ENCODE measurements at regions not wholly inside any gene's neighbourhood (a gene's known extent, or its start where the extent isn't known, plus 50 kb on each side); places are given as distances from the start of the nearest gene placed in this dataset.

DNA sequence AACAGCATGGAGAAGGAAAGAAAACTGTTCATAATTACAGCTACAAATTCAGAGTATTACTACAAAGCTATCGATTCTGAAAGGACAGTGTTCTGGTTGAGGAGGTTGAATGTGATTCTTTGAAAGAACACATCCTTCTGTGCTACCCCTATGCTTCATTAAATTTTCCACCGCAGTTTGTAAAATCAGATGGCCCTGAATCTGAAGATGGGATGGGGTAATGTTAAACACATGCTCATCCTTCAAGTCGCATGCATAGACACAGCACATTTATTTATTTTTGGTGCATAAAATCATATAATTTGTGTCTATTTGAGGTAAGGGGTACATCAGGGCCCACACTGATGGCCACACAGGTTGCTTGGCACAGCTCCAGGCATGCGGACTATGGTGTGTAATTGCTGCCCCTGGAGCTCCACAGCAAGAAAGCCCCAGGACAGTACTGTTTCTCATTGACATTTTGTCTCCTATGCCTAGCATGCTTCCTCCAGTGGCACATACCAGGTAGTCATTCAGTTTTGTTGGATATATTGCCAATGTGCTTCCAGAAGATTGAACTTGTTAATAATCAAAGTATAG lies 238.8 kb upstream of the TANK start:
- no peak for DNase-seq

DNA sequence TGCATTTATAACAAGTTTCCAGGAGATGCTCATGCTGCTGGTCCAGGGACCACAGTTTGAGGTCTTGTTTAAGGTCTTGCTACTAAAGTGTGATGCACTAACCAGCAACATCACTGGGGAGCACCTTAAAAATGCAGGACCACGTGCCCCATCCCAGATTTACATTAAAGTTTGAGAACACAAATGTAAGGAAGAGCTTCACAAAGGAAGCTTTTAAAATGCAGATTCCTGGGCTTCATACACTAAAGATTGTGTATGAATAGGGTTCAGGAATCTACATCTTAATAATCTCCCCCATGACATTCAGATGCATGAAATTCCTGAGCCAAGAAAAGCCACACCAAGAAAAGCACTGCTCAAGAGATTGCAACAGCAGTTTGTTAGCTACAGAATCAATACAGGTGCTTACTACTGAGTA lies 235.3 kb upstream of the TANK start:
- DNase-seq, result no peak

DNA sequence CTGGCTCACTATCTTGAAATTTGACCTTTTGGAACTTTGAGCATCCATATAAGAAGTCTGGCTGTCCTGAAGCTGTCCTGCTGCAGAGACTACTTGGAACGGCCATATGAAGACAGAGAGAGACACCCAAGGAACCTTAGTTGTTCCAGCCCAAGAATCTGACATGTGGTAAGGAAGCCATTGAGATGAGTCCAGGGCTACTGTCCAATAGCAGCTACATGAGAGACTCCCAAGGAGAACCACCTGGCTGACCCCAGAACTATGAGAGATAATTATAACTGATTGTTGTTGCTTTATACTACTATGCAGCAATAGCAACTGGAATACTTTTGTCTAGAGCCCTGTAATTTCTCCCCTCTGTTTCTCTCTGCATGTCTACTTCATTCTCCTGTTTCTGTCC lies 234.3 kb upstream of the TANK start:
- DNase-seq, result no peak

DNA sequence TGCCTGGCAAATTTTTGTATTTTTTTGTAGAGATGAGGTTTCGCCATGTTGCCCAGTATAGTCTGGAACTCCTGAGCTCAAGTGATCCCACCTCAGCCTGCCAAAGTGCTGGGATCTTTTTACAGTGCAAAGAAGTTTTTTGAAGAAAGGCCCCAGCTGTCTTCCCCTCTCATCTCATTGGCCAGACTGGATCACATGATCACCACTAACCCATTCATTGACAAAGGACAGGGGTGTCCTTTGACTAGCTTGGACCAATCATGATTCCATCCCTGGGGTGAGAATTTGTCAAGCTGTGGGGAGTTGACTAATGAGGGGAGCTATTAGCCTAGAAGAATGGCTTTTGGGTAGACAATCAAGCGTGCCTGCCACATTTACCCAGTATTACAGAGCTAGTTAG lies 232.9 kb upstream of the TANK start:
- DNase-seq, result no peak

DNA sequence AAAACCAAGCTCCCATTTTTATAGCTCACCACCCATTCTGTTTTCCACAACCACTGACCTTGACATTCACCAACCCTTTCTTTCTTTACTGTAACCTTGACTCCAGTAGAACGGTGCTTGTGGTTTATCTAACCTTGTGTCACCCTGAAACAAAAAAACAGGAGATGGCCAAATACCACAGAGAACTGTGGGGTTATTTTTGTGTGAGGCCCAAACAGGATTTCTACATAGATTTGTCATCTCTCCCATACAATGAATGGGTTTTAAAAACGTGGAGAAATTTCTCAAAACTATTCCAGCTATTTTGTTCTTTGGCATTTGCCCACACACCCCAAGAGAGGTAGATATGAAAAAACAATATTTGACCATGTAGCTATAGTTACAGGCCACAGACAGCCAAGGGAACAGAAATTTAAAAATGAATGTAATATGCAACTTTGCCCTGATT lies 231.3 kb upstream of the TANK start:
- DNase-seq, result no peak

- DNase-seq, result no peak
Observed at GRCh38 chr2:160931531-160931930, 228.7 kb upstream of the TANK start.

- DNase-seq, result no peak
Observed at GRCh38 chr2:160932960-160933359, 227.3 kb upstream of the TANK start.

DNA sequence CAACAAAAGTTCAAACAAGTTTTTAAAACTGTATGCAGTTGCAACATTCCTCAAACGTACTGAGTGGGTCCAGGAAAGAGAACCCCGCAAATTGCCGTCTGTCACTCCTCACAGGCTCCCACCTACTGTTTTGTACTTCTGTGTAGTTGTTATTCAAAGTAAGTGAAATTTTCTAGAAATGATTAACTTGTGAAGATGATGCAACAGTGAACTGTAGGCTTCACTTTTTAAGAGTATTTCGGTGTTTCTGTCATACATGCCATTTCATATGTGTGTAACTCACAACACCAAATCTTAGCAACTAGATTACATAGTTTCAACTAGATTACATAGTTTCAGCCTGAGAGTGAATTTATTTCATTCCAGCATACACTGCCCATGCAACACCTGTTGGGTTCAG lies 226.0 kb upstream of the TANK start:
- no peak for DNase-seq

DNA sequence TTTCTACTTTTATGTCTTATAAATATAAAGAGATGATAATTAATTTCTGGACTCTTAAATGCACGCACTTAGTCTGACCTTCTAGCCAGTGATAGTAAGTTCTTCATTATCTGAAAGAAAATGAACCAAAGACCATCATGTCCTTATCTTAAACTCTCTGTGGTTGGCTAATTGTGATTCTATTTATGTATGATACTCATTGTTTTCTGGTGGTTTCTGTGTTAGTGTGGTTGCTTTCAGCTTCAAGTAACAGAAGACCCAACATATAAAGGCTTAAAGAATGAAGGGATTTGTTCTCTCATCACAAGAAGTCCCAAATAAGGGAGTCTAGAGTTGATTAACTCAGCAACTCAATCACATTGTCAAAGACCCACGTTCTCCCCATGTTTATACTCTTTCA lies 225.2 kb upstream of the TANK start:
- DNase-seq, result no peak

DNA sequence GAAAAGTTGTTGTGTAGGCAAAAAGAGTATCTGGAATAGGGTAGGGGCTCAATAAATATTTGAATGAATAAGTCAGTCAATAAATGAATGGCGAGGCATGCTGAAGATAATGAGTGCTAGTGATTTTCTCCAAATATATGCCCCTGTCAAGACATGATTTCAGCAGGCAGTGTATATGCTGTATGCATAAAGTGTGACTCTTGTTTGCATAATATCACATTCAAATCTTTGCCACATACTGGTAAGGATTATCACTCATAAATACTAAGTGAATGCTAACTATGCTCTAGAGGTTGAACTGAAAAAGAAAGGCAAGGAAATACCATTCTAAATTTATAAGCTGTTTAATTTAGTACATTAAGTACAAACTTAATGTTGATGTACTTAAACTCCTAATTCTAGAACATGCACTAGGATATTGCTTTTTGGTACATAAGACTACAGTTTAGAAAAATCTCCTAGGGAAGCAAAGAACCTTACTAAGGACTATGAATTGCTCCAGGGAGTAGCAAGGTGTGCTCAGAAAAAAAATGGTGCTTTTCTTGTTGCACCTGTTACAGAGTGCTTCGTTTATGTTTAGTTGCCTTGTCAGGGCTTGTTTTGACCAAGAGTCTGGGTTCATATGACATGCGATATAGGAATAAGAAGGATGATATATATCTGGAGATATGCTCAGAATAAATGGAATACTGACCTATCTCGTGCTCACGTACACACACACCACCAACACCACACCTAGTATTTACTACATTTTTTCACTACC lies 224.0 kb upstream of the TANK start:
- DNase-seq, result no peak

GRCh38 chr2:160940271-160940670 lies 220.0 kb upstream of the TANK start:
- no peak for DNase-seq

DNA sequence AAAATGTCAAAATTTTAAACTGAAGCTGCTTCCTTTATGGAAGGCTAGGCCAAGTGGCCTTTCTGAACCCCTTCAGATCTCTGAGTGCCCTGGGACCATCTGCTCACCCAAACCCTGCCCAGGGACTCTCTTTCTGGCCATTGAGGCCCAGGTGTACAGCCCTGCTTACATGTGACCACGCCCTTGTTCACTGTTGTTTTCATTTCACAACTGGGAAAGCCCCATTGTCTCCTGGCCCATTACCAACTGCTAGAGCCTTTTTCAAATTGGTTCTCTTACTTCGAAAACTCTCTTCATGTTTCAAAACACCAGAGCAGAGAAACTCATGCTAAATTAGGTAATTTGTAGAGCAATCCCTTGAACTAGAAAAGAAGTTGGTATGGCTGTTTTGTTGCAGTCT lies 219.5 kb upstream of the TANK start:
- DNase-seq, result peak; percentile 5

GRCh38 chr2:160941290-160941846 lies 218.9 kb upstream of the TANK start:
- DNase-seq, result no peak

- no peak for DNase-seq
Observed at GRCh38 chr2:160942476-160943142, 217.6 kb upstream of the TANK start.

GRCh38 chr2:160943414-160943813 lies 216.8 kb upstream of the TANK start:
- no peak for DNase-seq

DNA sequence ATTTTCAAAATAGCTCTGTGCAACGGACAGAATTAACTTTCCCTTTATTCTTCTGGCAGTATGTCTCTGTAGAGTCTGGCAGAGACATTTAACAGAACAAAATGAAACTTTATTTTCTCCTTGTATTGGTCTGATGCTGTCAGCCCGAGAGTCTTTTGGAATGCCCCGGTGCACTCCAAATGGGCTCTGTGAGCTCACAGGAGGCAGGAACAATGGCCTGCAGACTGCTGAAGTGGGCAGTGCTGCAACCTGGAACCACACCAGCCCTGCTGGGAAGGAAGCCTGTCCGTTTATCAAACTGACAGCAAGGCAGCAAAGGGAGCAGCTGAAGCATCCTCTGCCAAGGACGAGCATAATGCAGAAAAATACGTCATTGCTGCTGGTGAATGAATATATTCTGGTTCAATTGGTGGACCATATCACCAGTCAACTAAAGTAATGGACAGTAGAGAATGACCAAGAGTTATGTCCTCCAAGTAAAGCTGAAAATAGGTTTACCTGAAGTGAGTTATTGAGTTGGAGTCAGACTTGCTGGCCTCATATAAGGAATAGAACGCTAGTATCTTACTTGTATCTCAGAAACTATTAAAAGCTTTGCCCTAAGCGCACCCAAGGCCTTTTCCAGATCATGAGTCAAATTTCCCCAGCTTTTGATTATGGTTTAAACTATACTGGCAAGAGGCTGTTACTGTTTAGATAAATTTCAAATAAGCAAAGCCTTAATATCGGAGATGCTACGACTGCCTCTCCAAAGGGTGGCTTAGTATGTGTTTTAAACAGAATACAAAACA lies 207.6 kb upstream of the TANK start:
- DNase-seq, result no peak

- DNase-seq, result no peak
Observed at GRCh38 chr2:160955578-160955977, 204.7 kb upstream of the TANK start.

DNA sequence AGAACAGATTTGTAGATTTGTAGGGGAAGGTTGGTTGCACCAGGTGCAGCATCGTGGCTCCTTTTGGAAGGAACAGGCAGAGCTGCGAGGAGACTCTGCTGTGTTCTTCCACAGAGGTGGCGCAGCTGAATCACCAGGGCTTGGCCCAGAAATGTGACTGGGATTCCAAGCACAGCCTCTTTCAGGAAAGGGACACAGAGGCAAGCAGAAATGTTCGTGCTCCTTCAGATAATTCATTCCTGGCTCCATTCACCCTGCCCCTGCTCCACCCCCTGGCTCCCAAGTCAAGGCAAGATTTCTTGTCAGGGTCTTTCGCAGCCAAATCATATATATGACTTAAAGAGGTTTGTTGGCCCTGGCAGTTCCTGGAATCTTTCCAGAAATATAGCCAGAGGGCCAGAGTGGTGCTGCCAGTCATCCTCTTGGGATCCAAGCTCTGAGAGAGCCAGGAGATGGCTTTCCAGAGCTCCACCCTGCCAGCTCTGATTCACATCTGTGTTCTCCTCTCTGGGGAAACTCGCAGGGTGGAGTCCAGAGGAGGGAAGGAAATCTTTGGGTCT lies 203.9 kb upstream of the TANK start:
- no peak for DNase-seq

GRCh38 chr2:160963957-160964356 lies 196.3 kb upstream of the TANK start:
- DNase-seq, result no peak

GRCh38 chr2:160967523-160967922 lies 192.7 kb upstream of the TANK start:
- no peak for DNase-seq

DNA sequence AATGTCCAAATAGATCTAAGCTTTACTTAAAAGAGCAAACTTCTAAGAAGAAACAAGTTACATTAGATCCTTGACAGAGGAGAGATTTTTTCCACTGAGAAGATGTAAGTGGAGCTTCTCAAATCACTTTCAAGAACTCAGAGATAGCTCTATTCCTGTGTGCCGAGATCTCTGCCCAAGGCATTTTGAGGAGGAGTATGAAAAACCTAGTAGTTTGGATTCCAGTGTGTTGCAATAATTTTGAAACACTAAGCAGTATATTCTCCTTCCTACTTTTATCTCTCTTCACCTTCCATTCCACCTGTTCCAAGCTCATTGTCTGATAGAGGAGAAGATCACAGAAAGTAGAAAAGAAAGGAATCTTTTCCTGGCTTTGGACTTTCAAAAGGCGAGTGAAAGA lies 192.0 kb upstream of the TANK start:
- DNase-seq, result no peak

DNA sequence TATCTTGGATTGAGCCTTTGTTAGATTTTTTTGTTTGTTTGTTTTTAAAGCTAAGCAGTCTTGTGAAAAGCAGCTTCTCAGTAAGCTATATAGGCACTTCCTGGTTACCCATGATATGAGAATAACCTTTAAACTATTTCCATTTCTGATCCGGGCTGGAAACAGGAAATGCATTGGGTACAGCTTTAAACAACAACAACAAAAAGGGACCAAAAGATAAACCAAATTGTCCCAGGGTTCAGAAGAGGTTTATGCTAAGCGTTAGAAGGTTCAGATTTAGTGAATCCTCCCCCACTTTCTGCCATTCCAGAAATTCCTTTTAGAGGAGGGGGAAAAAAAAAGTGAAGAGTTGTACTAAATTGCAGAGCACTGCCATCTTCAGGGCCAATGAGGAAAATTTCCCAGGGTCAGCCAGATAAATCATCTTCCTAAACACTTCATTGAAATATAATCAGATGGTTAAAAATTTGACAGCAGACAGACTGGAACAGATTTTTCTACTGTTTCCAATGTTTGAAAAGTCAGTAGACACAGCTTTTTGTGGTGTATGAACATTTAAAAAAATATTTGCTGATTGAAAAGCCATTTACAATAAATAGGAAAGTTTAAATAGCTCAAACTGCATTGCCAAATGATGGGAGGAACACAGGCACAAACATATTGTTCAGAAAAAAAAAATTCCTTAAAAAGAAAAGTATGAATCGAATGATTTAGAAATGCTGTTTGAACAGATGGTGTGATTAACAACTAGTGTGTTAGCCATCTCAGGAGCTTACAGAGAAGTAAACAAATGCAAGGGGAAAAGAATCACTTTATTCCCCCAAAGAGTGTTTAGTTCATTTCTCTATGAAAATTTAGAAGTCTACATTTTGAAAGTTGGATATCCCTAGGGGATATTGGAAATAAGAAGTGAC lies 189.9 kb upstream of the TANK start:
- peak; percentile 8 for DNase-seq

Measured in stimulated activated CD4-positive, alpha-beta T cell treated with anti-CD3 and anti-CD28 coated beads, Interleukin-4, amount 100 ng/mL, for 24 hours (primary cell).